T-helper 1 cell treated with Interleukin-12 subunit alpha and Interleukin-12 subunit beta and Interleukin-4 antibody, amounts not matched to agents 30 μg/mL and 1 μg/mL, for 36 hours (primary cell): ENCODE measurements at regions not wholly inside any gene's neighbourhood (a gene's known extent, or its start where the extent isn't known, plus 50 kb on each side); places are given as distances from the start of the nearest gene placed in this dataset.
"Not testable (repeated sequence)": the region's sequence is repeated elsewhere in the genome, so short reads cannot be mapped to it uniquely, and the experiment has no call there.

Source experiments
- H3K27ac Mint-ChIP-seq: one replicate; pipeline ENCODE4 v1.8.0; 2021; ENCODE audit warnings: mild to moderate bottlenecking, mixed read lengths
- H3K27me3 Mint-ChIP-seq: one replicate; pipeline ENCODE4 v1.8.0; 2021; ENCODE audit warnings: low read depth, mixed read lengths
- H3K36me3 Mint-ChIP-seq: one replicate; pipeline ENCODE4 v1.8.0; 2021; ENCODE audit warnings: low read depth, mixed read lengths
- H3K4me1 Mint-ChIP-seq: one replicate; pipeline ENCODE4 v1.8.0; 2021; ENCODE audit warnings: low read depth, mixed read lengths
- H3K4me3 Mint-ChIP-seq: one replicate; pipeline ENCODE4 v1.8.0; 2021; ENCODE audit warnings: mild to moderate bottlenecking, moderate library complexity, mixed read lengths
- H3K9me3 Mint-ChIP-seq: one replicate; pipeline ENCODE4 v1.8.0; 2021; ENCODE audit warnings: mixed read lengths

DNA sequence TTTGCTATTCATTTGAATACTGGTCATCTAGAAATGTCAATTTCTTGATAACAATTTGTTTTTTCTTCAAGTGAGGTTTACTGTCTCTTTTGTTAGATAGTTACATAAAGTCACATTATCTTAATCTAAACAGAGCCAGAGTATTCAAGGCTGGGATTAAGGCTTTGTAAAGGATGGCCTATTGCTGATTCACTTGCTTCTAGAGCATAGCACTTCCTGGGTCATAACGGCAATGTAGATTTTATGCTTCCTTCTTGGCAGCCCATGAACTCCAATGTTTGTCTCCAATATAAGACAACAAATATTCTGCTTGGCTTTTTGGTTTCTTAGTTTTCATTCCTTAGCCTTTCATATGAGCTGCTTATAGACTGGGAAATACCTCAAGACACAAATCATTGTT lies 2007.9 kb upstream of the CDH6 start:
- no peaks in the 10 kb centered on the region for H3K27me3 Mint-ChIP-seq
- H3K27ac Mint-ChIP-seq: no peak overlapping the region
- H3K4me3 Mint-ChIP-seq: no peak overlapping the region
- H3K36me3 Mint-ChIP-seq: no peaks in the 10 kb centered on the region
- H3K4me1 Mint-ChIP-seq: no peaks in the 10 kb centered on the region
- peaks cover 11% of the 10 kb centered on the region for H3K9me3 Mint-ChIP-seq

- no peaks in the 10 kb centered on the region for H3K36me3 Mint-ChIP-seq
- no peaks in the 10 kb centered on the region for H3K27me3 Mint-ChIP-seq
- H3K9me3 Mint-ChIP-seq: peaks cover 37% of the 10 kb centered on the region
- no peaks in the 10 kb centered on the region for H3K4me1 Mint-ChIP-seq
- H3K27ac Mint-ChIP-seq: no peak overlapping the region
- no peak overlapping the region for H3K4me3 Mint-ChIP-seq
Observed at GRCh38 chr5:29175774-29176173, 2017.7 kb upstream of the CDH6 start.

GRCh38 chr5:29170599-29170998 lies 2022.9 kb upstream of the CDH6 start:
- no peaks in the 10 kb centered on the region for H3K27me3 Mint-ChIP-seq
- peaks cover 30% of the 10 kb centered on the region for H3K9me3 Mint-ChIP-seq
- H3K4me1 Mint-ChIP-seq: no peaks in the 10 kb centered on the region
- H3K4me3 Mint-ChIP-seq: no peak overlapping the region
- no peak overlapping the region for H3K27ac Mint-ChIP-seq
- no peaks in the 10 kb centered on the region for H3K36me3 Mint-ChIP-seq

- Mint-ChIP-seq H3K27ac (no peak overlapping the region), H3K4me3 (no peak overlapping the region), H3K4me1 (no peaks in the 10 kb centered on the region), H3K27me3 (no peaks in the 10 kb centered on the region), H3K9me3 (peaks cover 29% of the 10 kb centered on the region), H3K36me3 (no peaks in the 10 kb centered on the region)
Observed at GRCh38 chr5:29169886-29170285, 2023.6 kb upstream of the CDH6 start.

DNA sequence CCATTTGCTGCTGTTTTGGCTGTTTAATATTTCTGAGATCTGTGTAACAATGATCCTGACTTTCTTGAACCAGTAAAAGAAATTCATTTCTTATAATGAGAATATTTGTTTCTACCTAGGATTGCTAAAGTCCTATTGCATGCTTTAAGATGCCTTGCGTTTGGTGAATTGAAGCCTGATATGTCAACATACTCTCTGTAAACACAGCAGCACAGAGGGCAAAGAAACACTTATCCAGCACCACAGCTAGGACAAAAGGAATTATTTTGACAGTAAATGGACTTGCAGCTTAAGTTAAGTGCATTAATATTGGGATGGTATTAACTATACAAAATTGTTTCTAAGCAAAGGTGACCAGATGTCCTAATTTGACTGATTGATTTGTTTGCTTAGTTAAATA lies 2031.2 kb upstream of the CDH6 start:
- H3K4me1 Mint-ChIP-seq: no peaks in the 10 kb centered on the region
- H3K9me3 Mint-ChIP-seq: peaks cover 7% of the 10 kb centered on the region
- no peak overlapping the region for H3K4me3 Mint-ChIP-seq
- H3K27ac Mint-ChIP-seq: no peak overlapping the region
- no peaks in the 10 kb centered on the region for H3K27me3 Mint-ChIP-seq
- no peaks in the 10 kb centered on the region for H3K36me3 Mint-ChIP-seq

DNA sequence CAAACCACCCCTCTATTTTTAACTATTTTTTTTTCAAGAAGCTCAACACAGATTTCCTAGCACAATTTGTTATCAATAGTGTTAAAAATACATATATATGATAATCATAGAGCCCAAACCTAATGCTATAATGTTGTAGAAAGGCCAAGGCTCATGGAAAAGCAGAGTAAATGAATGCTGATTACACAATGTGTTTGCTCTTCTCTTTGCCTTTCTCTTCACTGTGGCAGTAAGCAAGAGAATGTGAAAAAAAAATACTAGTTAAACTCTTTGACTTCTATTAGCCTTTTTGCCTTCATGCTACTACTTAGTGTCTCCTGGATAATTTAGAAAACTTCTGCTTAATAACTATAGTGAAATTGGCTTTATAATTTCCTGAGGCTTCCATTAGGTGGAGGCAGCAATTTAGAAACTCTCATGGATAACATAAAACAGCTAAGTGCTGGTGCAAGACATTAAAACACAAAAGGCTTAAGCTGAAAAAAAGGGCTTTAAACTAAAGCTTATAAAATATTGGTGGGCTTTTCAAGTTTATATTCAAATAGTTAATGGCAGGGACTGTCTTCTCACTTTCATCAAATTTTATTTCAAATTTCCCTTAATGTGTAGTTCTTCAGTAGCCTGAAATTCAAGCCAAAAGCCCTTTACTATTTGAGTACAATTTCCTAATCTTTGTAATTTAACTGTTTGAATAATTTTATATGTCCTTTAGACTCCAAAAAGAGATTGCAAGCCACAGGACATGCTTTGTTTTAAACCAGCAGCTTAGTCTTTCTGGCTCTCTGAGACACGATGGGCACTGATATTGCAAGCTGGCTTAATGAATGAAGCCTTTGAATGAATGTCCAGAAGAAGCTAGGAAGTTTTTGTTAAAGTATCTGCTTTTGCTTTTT lies 2031.8 kb upstream of the CDH6 start:
- H3K9me3 Mint-ChIP-seq: peaks cover 6% of the 10 kb centered on the region
- no peaks in the 10 kb centered on the region for H3K36me3 Mint-ChIP-seq
- no peaks in the 10 kb centered on the region for H3K27me3 Mint-ChIP-seq
- no peaks in the 10 kb centered on the region for H3K4me1 Mint-ChIP-seq
- H3K4me3 Mint-ChIP-seq: no peak overlapping the region
- H3K27ac Mint-ChIP-seq: no peak overlapping the region

DNA sequence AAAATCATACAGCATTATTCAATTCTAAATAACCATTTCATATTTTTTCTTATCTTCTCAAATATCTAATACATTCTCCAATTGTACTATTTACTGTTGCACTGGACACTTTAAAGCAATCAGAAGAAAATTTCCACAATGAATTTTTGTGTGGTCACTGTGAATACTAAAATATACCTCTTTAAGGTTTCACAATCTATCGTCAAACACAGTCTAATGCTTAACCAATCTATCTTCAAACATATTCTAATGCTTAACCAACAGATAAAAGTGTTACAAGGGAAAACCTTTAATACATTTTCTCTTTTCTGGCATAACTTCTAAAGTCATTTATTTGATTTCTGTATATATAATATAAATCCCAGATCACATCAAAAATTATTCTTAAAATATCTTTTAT lies 2035.5 kb upstream of the CDH6 start:
- Mint-ChIP-seq H3K36me3 (no peaks in the 10 kb centered on the region), H3K4me3 (no peak overlapping the region), H3K27me3 (no peaks in the 10 kb centered on the region), H3K4me1 (no peaks in the 10 kb centered on the region), H3K9me3 (peaks cover 12% of the 10 kb centered on the region), H3K27ac (no peak overlapping the region)

DNA sequence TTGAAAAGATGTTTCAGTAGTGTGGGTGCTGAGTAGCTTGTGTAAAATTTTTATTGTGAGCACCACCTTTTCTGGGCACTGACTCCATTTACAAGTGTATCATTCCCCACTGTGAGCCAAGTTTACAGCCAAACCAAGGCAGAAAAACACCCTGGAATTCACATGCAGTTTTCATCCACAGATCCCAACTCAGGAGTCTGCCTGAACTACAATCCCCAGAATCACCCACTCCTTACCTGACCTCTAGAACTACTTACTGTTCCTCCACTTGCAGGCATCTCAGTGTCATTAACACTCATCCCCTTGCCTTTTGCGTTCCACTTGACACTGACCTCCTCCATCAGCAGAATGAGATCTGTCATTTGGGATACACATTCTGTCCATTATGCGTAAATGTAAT lies 2042.6 kb upstream of the CDH6 start:
- no peak overlapping the region for H3K27ac Mint-ChIP-seq
- H3K9me3 Mint-ChIP-seq: peaks cover 15% of the 10 kb centered on the region
- H3K36me3 Mint-ChIP-seq: no peaks in the 10 kb centered on the region
- H3K4me3 Mint-ChIP-seq: no peak overlapping the region
- no peaks in the 10 kb centered on the region for H3K27me3 Mint-ChIP-seq
- no peaks in the 10 kb centered on the region for H3K4me1 Mint-ChIP-seq

- H3K9me3 Mint-ChIP-seq: peaks cover 15% of the 10 kb centered on the region
- no peak overlapping the region for H3K27ac Mint-ChIP-seq
- no peaks in the 10 kb centered on the region for H3K27me3 Mint-ChIP-seq
- H3K36me3 Mint-ChIP-seq: no peaks in the 10 kb centered on the region
- no peaks in the 10 kb centered on the region for H3K4me1 Mint-ChIP-seq
- no peak overlapping the region for H3K4me3 Mint-ChIP-seq
Observed at GRCh38 chr5:29148581-29148980, 2044.9 kb upstream of the CDH6 start.

DNA sequence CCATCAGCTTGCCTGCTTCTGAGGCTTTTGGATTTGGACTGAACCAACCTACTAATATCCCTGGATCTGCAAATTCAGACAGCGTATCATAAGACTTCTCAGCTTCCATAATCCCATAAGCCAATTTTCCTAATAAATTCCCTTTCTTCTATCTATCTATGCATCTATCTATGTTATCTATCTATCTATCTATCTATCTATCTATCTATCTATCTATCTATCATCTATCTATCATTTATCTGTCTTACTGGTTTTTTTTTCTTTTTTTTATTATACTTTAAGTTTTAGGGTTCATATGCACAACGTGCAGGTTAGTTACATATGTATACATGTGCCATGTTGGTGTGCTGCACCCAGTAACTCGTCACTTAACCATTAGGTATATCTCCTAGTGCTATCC lies 2045.4 kb upstream of the CDH6 start:
- H3K9me3 Mint-ChIP-seq: peaks cover 11% of the 10 kb centered on the region
- H3K36me3 Mint-ChIP-seq: no peaks in the 10 kb centered on the region
- no peaks in the 10 kb centered on the region for H3K27me3 Mint-ChIP-seq
- no peak overlapping the region for H3K27ac Mint-ChIP-seq
- no peaks in the 10 kb centered on the region for H3K4me1 Mint-ChIP-seq
- no peak overlapping the region for H3K4me3 Mint-ChIP-seq

- Mint-ChIP-seq H3K36me3 (no peaks in the 10 kb centered on the region), H3K9me3 (peaks cover 5% of the 10 kb centered on the region), H3K4me3 (no peak overlapping the region), H3K27ac (no peak overlapping the region), H3K27me3 (no peaks in the 10 kb centered on the region), H3K4me1 (no peaks in the 10 kb centered on the region)
Observed at GRCh38 chr5:29143266-29143665, 2050.2 kb upstream of the CDH6 start.

- H3K27me3 Mint-ChIP-seq: no peaks in the 10 kb centered on the region
- no peaks in the 10 kb centered on the region for H3K36me3 Mint-ChIP-seq
- H3K4me1 Mint-ChIP-seq: no peaks in the 10 kb centered on the region
- H3K9me3 Mint-ChIP-seq: peaks cover 20% of the 10 kb centered on the region
- no peak overlapping the region for H3K27ac Mint-ChIP-seq
- H3K4me3 Mint-ChIP-seq: no peak overlapping the region
Observed at GRCh38 chr5:29134418-29134817, 2059.1 kb upstream of the CDH6 start.

GRCh38 chr5:29131285-29131684 lies 2062.2 kb upstream of the CDH6 start:
- no peaks in the 10 kb centered on the region for H3K4me1 Mint-ChIP-seq
- H3K27me3 Mint-ChIP-seq: no peaks in the 10 kb centered on the region
- no peak overlapping the region for H3K27ac Mint-ChIP-seq
- no peaks in the 10 kb centered on the region for H3K36me3 Mint-ChIP-seq
- no peak overlapping the region for H3K4me3 Mint-ChIP-seq
- peaks cover 31% of the 10 kb centered on the region for H3K9me3 Mint-ChIP-seq

DNA sequence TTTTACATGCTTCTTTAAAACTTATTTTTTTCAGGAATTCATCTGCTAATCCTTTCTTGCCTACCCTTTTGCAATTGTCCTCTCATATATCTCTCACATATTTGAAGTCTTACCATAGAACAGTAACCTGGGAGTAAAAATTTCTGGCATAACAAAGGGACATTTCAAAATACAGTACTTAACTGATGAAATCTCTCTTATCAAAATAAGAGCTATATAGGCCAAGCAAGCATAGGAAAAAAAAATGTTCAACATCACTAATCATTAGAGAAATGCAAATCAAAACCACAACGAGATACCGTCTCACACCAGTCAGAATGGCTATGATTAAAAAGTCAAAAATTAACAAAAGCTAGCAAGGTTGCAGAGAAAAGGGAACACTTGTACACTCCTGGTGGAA lies 2062.7 kb upstream of the CDH6 start:
- Mint-ChIP-seq H3K27ac (no peak overlapping the region), H3K36me3 (no peaks in the 10 kb centered on the region), H3K4me3 (no peak overlapping the region), H3K27me3 (no peaks in the 10 kb centered on the region), H3K9me3 (peaks cover 32% of the 10 kb centered on the region), H3K4me1 (no peaks in the 10 kb centered on the region)

DNA sequence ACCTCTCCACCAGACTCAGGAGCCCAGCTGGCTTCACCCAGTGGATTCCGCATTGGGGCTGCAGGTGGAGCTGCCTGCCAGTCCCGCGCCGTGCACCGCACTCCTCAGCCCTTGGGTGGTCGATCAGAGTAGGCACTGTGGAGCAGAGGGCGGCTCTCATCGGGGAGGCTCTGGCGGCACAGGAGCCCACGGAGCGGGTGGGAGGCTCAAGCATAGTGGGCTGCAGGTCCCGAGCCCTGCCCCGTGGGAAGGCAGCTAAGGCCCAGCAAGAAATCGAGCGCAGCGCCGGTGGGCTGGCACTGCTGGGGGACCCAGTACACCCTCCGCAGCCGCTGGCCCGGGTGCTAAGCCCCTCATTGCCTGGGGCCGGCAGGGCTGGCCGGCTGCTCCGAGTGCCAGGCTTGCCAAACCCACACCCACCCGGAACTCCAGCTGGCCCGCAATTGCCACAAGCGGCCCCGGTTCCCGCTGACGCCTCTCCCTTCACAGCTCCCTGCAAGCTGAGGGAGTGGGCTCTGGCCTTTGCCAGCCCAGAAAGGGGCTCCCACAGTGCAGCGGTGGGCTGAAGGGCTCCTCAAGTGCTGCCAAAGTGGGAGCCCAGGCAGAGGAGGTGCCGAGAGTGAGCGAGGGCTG lies 2065.8 kb upstream of the CDH6 start:
- H3K36me3 Mint-ChIP-seq, H3K27me3 Mint-ChIP-seq, H3K4me3 Mint-ChIP-seq, H3K27ac Mint-ChIP-seq, H3K4me1 Mint-ChIP-seq: not testable (repeated sequence)
- H3K9me3 Mint-ChIP-seq: peaks cover 27% of the 10 kb centered on the region
